Right lobe of liver (tissue), 6 donors: ENCODE measurements at regions not wholly inside any gene's neighbourhood (a gene's known extent, or its start where the extent isn't known, plus 50 kb on each side); places are given as distances from the start of the nearest gene placed in this dataset.

Experiments
- ATAC-seq, 4 donors: fragments of 200-7000 bp; cut with Tn5 transposase; one replicate each; pipeline ENCODE4 v1.9.1; 2020; ENCODE audit warnings: mild to moderate bottlenecking in 4 of 4, moderate library complexity in 4 of 4
- DNase-seq, 3 donors: peaks; one replicate each; pipeline ENCODE4 v3.0.0-alpha.2; 2020
- H3K27ac ChIP-seq, 3 donors: fragments of 200-600 bp; one replicate each; pipeline ENCODE4 v1.8.0; 2022
- H3K27me3 ChIP-seq, 2 donors: fragments of 200-600 bp; one replicate each; pipeline ENCODE4 v1.8.0; 2022
- H3K36me3 ChIP-seq, 4 donors: fragments of 200-600 bp; sonication (generic) in 1 of 4; one replicate each; pipeline versions ENCODE4 v1.5.1 to v1.8.0; 2017 to 2022; ENCODE audit warnings: control low read depth in 1 of 4
- H3K4me1 ChIP-seq, 4 donors: fragments of 200-600 bp; sonication (generic) in 1 of 4; one replicate each; pipeline versions ENCODE4 v1.5.1 to v1.8.0; 2017 to 2022; ENCODE audit warnings: control low read depth in 1 of 4
- H3K4me3 ChIP-seq, 3 donors: fragments of 200-600 bp; one replicate each; pipeline ENCODE4 v1.8.0; 2022
- H3K9me3 ChIP-seq, 4 donors: fragments of 200-600 bp; sonication (generic) in 1 of 4; one replicate each; pipeline versions ENCODE4 v1.5.1 to v1.8.0; 2017 to 2022; ENCODE audit warnings: control low read depth in 1 of 4
- CTCF ChIP-seq, 4 donors: fragments of 200-600 bp in 3 of 4; fragments of 450-650 bp in 1 of 4; IDR thresholded peaks; one replicate each; pipeline versions ENCODE4 v1.5.1 to v1.8.0; 2016 to 2022; ENCODE audit warnings: antibody characterized with exemption in 4 of 4, mild to moderate bottlenecking in 2 of 4
- POLR2A ChIP-seq: fragments of 450-650 bp; IDR thresholded peaks from one replicate; pipeline ENCODE4 v1.6.1; 2017; ENCODE audit warnings: antibody characterized with exemption, mild to moderate bottlenecking
- WGBS: methylation state at CpG from one replicate; pipeline ENCODE4 v1.1.6; 2018; ENCODE audit warnings: low coverage, low lambda C conversion rate; ENCODE audit not compliant: insufficient coverage; ENCODE audit errors: missing lambda C conversion rate; 5-methylcytosine and 5-hydroxymethylcytosine counted together
- intact Hi-C, 2 donors: fragments of 100-400 bp; cut with DNase I; formaldehyde crosslinking; loops; one replicate each; pipeline versions ENCODE4 v1.11.2 to v1.14.1; 2022
- donor health status: DM: no; HTN: yes; CAD: no.
- donor health status: DM: no; HTN: no; CAD: no.
- donor health status: DM: no; HTN: no; CAD: no.
- donor health status: DM: no; HTN: yes; CAD: no.
- donor health status: DM: no; HTN: yes; CAD: no.

- Histone ChIP-seq H3K9me3 (no peaks in the 10 kb centered on the region), H3K27me3 (no peaks in the 10 kb centered on the region), H3K4me1 (no peaks in the 10 kb centered on the region), H3K4me3 (no peak overlapping the region), H3K36me3 (no peaks in the 10 kb centered on the region), H3K27ac (no peak overlapping the region)
- ATAC-seq: no peak
- intact Hi-C loops: no loop called here
- WGBS: 50% methylated on average over 4 of the region's 4 CpGs
- no peak for DNase-seq
- TF ChIP-seq POLR2A (no peak), CTCF (IDR thresholded peaks at IDR 0.05) (no peak)
Measured at GRCh38 chr5:60453186-60453976, 246.6 kb downstream of the DEPDC1B start.

- WGBS: 56% methylated on average over 2 of the region's 2 CpGs
Measured at GRCh38 chr5:60448600-60448999, 251.4 kb downstream of the DEPDC1B start.

GRCh38 chr5:60447488-60447920, 252.5 kb downstream of the DEPDC1B start:
- Histone ChIP-seq H3K36me3 (no peaks in the 10 kb centered on the region), H3K27me3 (no peaks in the 10 kb centered on the region), H3K4me1 (no peaks in the 10 kb centered on the region), H3K4me3 (no peak overlapping the region), H3K27ac (no peak overlapping the region), H3K9me3 (no peaks in the 10 kb centered on the region)
- WGBS: 37% methylated on average over 5 of the region's 5 CpGs
- intact Hi-C loops: no loop called here
- no peak for DNase-seq
- ATAC-seq: no peak
- no peak for TF ChIP-seq POLR2A
- no peak for TF ChIP-seq CTCF (IDR thresholded peaks at IDR 0.05)

More at GRCh38 chr5:60448600-60448999, 251.4 kb downstream of the DEPDC1B start:
- DNase-seq (no peak), ATAC-seq (no peak)
- H3K4me3 ChIP-seq: no peak overlapping the region
- H3K27me3 ChIP-seq: no peaks in the 10 kb centered on the region
- intact Hi-C loops: no loop called here
- H3K27ac ChIP-seq: no peak overlapping the region
- TF ChIP-seq POLR2A (no peak), CTCF (IDR thresholded peaks at IDR 0.05) (no peak)
- H3K36me3 ChIP-seq: no peaks in the 10 kb centered on the region
- H3K9me3 ChIP-seq: no peaks in the 10 kb centered on the region
- no peaks in the 10 kb centered on the region for H3K4me1 ChIP-seq

- WGBS: 7% methylated on average over 2 of the region's 3 CpGs
- Histone ChIP-seq H3K4me1 (no peaks in the 10 kb centered on the region), H3K36me3 (no peaks in the 10 kb centered on the region), H3K9me3 (no peaks in the 10 kb centered on the region), H3K4me3 (no peak overlapping the region), H3K27ac (no peak overlapping the region), H3K27me3 (no peaks in the 10 kb centered on the region)
- TF ChIP-seq POLR2A: no peak
- no peak for TF ChIP-seq CTCF (IDR thresholded peaks at IDR 0.05)
- no peak for ATAC-seq
- intact Hi-C loops: no loop called here
- DNase-seq: no peak
Measured at GRCh38 chr5:60446917-60447316, 253.0 kb downstream of the DEPDC1B start.
